Parathyroid adenoma (tissue), 2 donors: ENCODE measurements at regions not wholly inside any gene's neighbourhood (a gene's known extent, or its start where the extent isn't known, plus 50 kb on each side); places are given as distances from the start of the nearest gene placed in this dataset.

Source experiments
- H2AFZ ChIP-seq: fragments of 300-600 bp; sonication (generic); one replicate; pipeline ENCODE4 v1.7.0; 2017; ENCODE audit warnings: antibody characterized with exemption, mild to moderate bottlenecking
- H3K27ac ChIP-seq: fragments of 300-600 bp; sonication (generic); one replicate; pipeline ENCODE4 v1.7.0; 2017
- H3K27me3 ChIP-seq: fragments of 300-600 bp; sonication (generic); one replicate; pipeline ENCODE4 v1.7.0; 2017; ENCODE audit warnings: low read length; ENCODE audit not compliant: control insufficient read depth, insufficient read depth
- H3K36me3 ChIP-seq: fragments of 300-600 bp; sonication (generic); one replicate; pipeline ENCODE4 v1.7.0; 2017; ENCODE audit warnings: low read length; ENCODE audit not compliant: control insufficient read depth, insufficient read depth
- H3K4me1 ChIP-seq: fragments of 300-600 bp; sonication (generic); one replicate; pipeline ENCODE4 v1.7.0; 2017; ENCODE audit warnings: control low read depth
- H3K4me2 ChIP-seq: fragments of 300-600 bp; sonication (generic); one replicate; pipeline ENCODE4 v1.7.0; 2017; ENCODE audit warnings: low read length
- H3K4me3 ChIP-seq: fragments of 300-600 bp; sonication (generic); one replicate; pipeline ENCODE4 v1.7.0; 2017; ENCODE audit warnings: low read depth, low read length
- H3K79me2 ChIP-seq: fragments of 300-600 bp; sonication (generic); one replicate; pipeline ENCODE4 v1.7.0; 2017; ENCODE audit warnings: control low read depth
- H3K9ac ChIP-seq: fragments of 300-600 bp; sonication (generic); one replicate; pipeline ENCODE4 v1.7.0; 2017; ENCODE audit warnings: mild to moderate bottlenecking
- H3K9me3 ChIP-seq: fragments of 300-600 bp; sonication (generic); one replicate; pipeline ENCODE4 v1.7.0; 2017; ENCODE audit warnings: low read length; ENCODE audit not compliant: control insufficient read depth
- TF ChIP-seq, protein P1 (sequence below): fragments of 300-600 bp; sonication (generic); IDR thresholded peaks from one replicate; pipeline ENCODE4 v1.7.0; 2017; ENCODE audit warnings: antibody characterized with exemption, mild to moderate bottlenecking
- donor health status: primary hyperparathyroidism.

DNA sequence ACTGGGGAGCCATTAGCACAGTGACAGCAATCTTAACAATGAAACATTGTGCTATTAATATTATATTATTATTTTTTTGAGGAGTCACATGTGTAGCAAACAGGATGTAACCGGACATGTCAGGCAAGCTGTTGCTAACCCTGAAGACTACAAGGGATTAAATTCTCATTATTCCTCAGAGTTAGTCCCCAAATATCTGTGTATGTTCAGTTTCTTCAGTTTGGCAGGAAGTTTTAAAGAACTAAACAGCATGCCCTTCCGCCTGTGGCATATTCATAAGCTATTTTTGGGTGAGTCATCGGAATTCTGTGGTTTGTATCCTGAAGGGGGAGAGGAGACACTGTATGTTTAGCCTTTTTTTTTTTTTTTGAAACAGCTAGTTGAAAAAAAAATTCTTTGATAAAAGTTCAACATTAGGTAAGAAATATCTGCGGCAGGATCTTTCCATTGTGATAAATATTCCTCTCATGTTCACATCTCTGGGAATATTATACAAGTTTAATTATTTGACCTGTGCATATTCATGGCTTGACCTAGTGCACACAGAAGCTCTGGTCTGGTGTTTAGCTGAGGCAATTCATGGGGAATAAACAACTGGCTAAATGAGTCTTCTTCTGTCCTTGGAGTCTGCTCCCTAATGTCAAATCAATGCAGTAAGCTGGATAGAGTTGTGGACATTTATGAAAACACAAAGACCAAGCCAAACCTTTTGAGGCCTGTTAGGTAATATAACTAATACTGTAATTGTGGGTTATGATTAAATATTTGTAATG lies 202.7 kb upstream of the CDKN2B start:
- H3K27me3 ChIP-seq, result no peaks in the 10 kb centered on the region
- no peaks in the 10 kb centered on the region for H3K9me3 ChIP-seq
- H3K27ac ChIP-seq, result no peak overlapping the region
- no peak overlapping the region for H3K4me3 ChIP-seq
- TF ChIP-seq, protein P1, sequence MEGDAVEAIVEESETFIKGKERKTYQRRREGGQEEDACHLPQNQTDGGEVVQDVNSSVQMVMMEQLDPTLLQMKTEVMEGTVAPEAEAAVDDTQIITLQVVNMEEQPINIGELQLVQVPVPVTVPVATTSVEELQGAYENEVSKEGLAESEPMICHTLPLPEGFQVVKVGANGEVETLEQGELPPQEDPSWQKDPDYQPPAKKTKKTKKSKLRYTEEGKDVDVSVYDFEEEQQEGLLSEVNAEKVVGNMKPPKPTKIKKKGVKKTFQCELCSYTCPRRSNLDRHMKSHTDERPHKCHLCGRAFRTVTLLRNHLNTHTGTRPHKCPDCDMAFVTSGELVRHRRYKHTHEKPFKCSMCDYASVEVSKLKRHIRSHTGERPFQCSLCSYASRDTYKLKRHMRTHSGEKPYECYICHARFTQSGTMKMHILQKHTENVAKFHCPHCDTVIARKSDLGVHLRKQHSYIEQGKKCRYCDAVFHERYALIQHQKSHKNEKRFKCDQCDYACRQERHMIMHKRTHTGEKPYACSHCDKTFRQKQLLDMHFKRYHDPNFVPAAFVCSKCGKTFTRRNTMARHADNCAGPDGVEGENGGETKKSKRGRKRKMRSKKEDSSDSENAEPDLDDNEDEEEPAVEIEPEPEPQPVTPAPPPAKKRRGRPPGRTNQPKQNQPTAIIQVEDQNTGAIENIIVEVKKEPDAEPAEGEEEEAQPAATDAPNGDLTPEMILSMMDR, result no peak
- H3K4me1 ChIP-seq, result no peaks in the 10 kb centered on the region
- no peak overlapping the region for H3K4me2 ChIP-seq
- no peaks in the 10 kb centered on the region for H3K36me3 ChIP-seq
- H3K9ac ChIP-seq, result no peak overlapping the region
- H2AFZ ChIP-seq, result no peak overlapping the region
- no peaks in the 10 kb centered on the region for H3K79me2 ChIP-seq

DNA sequence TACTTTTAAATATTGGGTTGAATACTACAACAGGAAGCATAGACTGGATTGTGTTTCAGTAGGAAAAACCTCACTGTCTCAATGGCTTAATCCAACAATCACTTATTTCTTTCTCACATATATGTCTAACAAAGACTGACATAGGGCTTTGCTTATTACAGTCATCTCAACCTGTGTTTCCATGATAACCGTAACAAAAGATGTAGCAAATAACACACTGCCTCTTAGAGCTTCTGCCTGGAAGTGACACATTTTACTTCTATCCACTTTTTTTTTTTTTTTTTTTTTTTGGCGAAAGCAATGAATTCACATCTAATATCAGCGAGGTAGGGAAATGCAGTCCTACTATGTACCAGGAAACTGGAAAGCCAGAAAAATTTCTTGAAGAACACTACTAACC lies 204.9 kb upstream of the CDKN2B start:
- no peaks in the 10 kb centered on the region for H3K9me3 ChIP-seq
- TF ChIP-seq, protein P1, result no peak
- H3K4me3 ChIP-seq, result no peak overlapping the region
- no peaks in the 10 kb centered on the region for H3K36me3 ChIP-seq
- no peaks in the 10 kb centered on the region for H3K4me1 ChIP-seq
- H3K27ac ChIP-seq, result no peak overlapping the region
- no peak overlapping the region for H3K4me2 ChIP-seq
- no peak overlapping the region for H2AFZ ChIP-seq
- H3K9ac ChIP-seq, result no peak overlapping the region
- H3K79me2 ChIP-seq, result no peaks in the 10 kb centered on the region
- H3K27me3 ChIP-seq, result no peaks in the 10 kb centered on the region

DNA sequence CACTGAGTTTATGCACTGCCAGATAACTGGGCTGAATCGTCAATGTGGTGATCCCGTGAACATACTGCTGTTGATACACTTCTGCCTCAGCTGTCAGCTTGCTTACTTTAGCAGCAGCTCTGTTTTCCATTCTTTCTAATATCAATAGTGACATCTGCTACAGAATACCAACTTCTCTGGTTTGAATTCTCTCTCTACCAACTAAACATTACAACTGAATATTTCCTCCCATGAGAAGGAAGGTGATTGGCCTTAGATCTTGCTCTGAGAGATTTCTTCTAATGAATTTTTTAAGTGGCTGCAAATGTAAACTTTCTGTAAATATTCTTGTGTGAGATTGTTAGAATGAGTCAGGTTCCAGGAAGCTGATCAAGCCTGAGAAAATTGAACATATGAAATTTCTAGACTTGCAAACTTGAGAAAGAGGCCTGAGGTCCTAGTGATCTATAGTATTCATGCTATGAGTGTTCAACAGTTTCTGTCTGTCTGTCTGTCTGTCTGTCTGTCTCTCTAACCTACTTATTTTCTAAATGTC lies 205.5 kb upstream of the CDKN2B start:
- Histone ChIP-seq H3K4me1 (no peaks in the 10 kb centered on the region), H3K4me2 (no peak overlapping the region), H3K36me3 (no peaks in the 10 kb centered on the region), H3K9me3 (no peaks in the 10 kb centered on the region), H3K27ac (no peak overlapping the region), H3K4me3 (no peak overlapping the region), H2AFZ (no peak overlapping the region), H3K79me2 (no peaks in the 10 kb centered on the region), H3K27me3 (no peaks in the 10 kb centered on the region), H3K9ac (no peak overlapping the region)
- TF ChIP-seq, protein P1, result no peak

DNA sequence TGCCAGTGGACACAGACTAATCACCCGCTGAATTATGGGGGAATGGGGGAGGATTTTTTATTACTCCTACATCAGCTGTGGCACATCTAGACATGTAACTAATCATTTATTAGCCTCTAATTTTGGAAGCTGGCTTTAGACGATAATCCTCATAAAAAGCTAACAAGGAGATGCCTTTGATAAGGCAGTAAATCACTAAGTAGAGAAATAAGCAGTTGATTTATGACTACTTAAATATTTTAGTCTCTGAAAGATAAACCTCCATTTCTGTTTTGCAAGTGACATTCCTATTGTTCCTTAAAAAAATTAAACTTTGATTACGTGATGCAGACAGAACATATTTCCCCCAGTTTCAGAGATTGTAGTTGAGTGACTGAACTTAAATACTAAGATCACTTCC lies 206.4 kb upstream of the CDKN2B start:
- Histone ChIP-seq H2AFZ (no peak overlapping the region), H3K4me1 (no peaks in the 10 kb centered on the region), H3K4me3 (no peak overlapping the region), H3K9ac (no peak overlapping the region), H3K4me2 (no peak overlapping the region), H3K9me3 (no peaks in the 10 kb centered on the region), H3K36me3 (no peaks in the 10 kb centered on the region), H3K27ac (no peak overlapping the region), H3K27me3 (no peaks in the 10 kb centered on the region), H3K79me2 (no peaks in the 10 kb centered on the region)
- TF ChIP-seq, protein P1, result no peak

DNA sequence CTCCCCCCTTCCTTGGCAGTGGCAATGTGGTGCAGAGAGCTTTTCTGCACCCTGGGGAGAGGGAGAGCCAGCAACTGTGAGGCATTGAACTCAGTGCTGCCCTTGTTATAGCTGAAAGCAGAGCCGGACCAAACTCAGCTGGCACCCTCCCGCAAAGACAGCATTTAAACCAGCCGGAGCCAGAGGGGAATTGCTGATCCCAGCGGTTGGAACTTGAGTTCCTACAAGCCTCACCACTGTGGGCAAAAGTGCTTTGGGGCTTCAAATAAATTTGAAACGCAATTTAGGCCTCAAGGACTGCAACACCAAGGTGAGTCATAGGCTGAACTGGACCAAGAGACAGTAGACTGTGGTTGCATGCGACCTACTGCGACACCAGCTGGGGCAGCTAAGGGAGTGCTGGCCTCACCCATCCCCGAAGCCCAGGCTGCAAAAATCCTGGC lies 207.6 kb upstream of the CDKN2B start:
- Histone ChIP-seq H3K4me3 (no peak overlapping the region), H3K27ac (no peak overlapping the region), H2AFZ (no peak overlapping the region), H3K27me3 (no peaks in the 10 kb centered on the region), H3K9ac (no peak overlapping the region), H3K9me3 (no peaks in the 10 kb centered on the region), H3K79me2 (no peaks in the 10 kb centered on the region), H3K4me2 (no peak overlapping the region), H3K36me3 (no peaks in the 10 kb centered on the region), H3K4me1 (no peaks in the 10 kb centered on the region)
- TF ChIP-seq, protein P1, result no peak
